ENCODE measurements at regions not wholly inside any gene's neighbourhood (a gene's known extent, or its start where the extent isn't known, plus 50 kb on each side); places are given as distances from the start of the nearest gene placed in this dataset.

GRCh38 chr1:90187323-90187585 lies 192.3 kb downstream of the ZNF326 start:
- FAIRE-seq (no peak), DNase-seq (ENCODE audit: insufficient read length, low spot score) (no peak)
- TF ChIP-seq TAF1 (IDR thresholded peaks at IDR 0.05; ENCODE audit: low read depth, low read length), result no peak
- TF ChIP-seq POLR2A (IDR thresholded peaks at IDR 0.05; ENCODE audit: low read depth, low read length), result no peak
- TF ChIP-seq POU2F2 (IDR thresholded peaks at IDR 0.05; ENCODE audit: low read depth, low read length), result no peak
- no peak for TF ChIP-seq POLR2AphosphoS5 (IDR thresholded peaks at IDR 0.05; ENCODE audit: low read depth, low read length)
- no peak for TF ChIP-seq PAX5 (IDR thresholded peaks at IDR 0.05; ENCODE audit: insufficient read depth, low read length, severe bottlenecking)
- TF ChIP-seq SPI1 (IDR thresholded peaks at IDR 0.05; ENCODE audit: low read depth, low read length), result no peak

- TF ChIP-seq POU2F2 (IDR thresholded peaks at IDR 0.05; ENCODE audit: low read depth, low read length) (no peak), SPI1 (IDR thresholded peaks at IDR 0.05; ENCODE audit: low read depth, low read length) (no peak), TAF1 (IDR thresholded peaks at IDR 0.05; ENCODE audit: low read depth, low read length) (no peak), POLR2AphosphoS5 (IDR thresholded peaks at IDR 0.05; ENCODE audit: low read depth, low read length) (no peak), POLR2A (IDR thresholded peaks at IDR 0.05; ENCODE audit: low read depth, low read length) (no peak), PAX5 (IDR thresholded peaks at IDR 0.05; ENCODE audit: insufficient read depth, low read length, severe bottlenecking) (no peak)
- FAIRE-seq, result no peak
- no peak for DNase-seq (ENCODE audit: insufficient read length, low spot score)
Observed at GRCh38 chr1:90186506-90187322, 191.8 kb downstream of the ZNF326 start.

- TF ChIP-seq PAX5 (IDR thresholded peaks at IDR 0.05; ENCODE audit: insufficient read depth, low read length, severe bottlenecking) (no peak), POLR2AphosphoS5 (IDR thresholded peaks at IDR 0.05; ENCODE audit: low read depth, low read length) (no peak), TAF1 (IDR thresholded peaks at IDR 0.05; ENCODE audit: low read depth, low read length) (no peak), POU2F2 (IDR thresholded peaks at IDR 0.05; ENCODE audit: low read depth, low read length) (no peak), POLR2A (IDR thresholded peaks at IDR 0.05; ENCODE audit: low read depth, low read length) (no peak), SPI1 (IDR thresholded peaks at IDR 0.05; ENCODE audit: low read depth, low read length) (no peak)
- DNase-seq (ENCODE audit: insufficient read length, low spot score) (no peak), FAIRE-seq (no peak)
Observed at GRCh38 chr1:90176530-90176929, 181.6 kb downstream of the ZNF326 start.

GRCh38 chr1:90175490-90176167 lies 180.7 kb downstream of the ZNF326 start:
- TF ChIP-seq POLR2AphosphoS5 (IDR thresholded peaks at IDR 0.05; ENCODE audit: low read depth, low read length), result no peak
- no peak for TF ChIP-seq POLR2A (IDR thresholded peaks at IDR 0.05; ENCODE audit: low read depth, low read length)
- TF ChIP-seq PAX5 (IDR thresholded peaks at IDR 0.05; ENCODE audit: insufficient read depth, low read length, severe bottlenecking), result no peak
- no peak for TF ChIP-seq SPI1 (IDR thresholded peaks at IDR 0.05; ENCODE audit: low read depth, low read length)
- TF ChIP-seq TAF1 (IDR thresholded peaks at IDR 0.05; ENCODE audit: low read depth, low read length), result no peak
- no peak for TF ChIP-seq POU2F2 (IDR thresholded peaks at IDR 0.05; ENCODE audit: low read depth, low read length)
- DNase-seq (ENCODE audit: insufficient read length, low spot score), result no peak
- FAIRE-seq, result no peak

GRCh38 chr1:90174246-90174645 lies 179.3 kb downstream of the ZNF326 start:
- FAIRE-seq (no peak), DNase-seq (ENCODE audit: insufficient read length, low spot score) (no peak)
- no peak for TF ChIP-seq POLR2A (IDR thresholded peaks at IDR 0.05; ENCODE audit: low read depth, low read length)
- TF ChIP-seq TAF1 (IDR thresholded peaks at IDR 0.05; ENCODE audit: low read depth, low read length), result no peak
- no peak for TF ChIP-seq POLR2AphosphoS5 (IDR thresholded peaks at IDR 0.05; ENCODE audit: low read depth, low read length)
- TF ChIP-seq PAX5 (IDR thresholded peaks at IDR 0.05; ENCODE audit: insufficient read depth, low read length, severe bottlenecking), result no peak
- no peak for TF ChIP-seq POU2F2 (IDR thresholded peaks at IDR 0.05; ENCODE audit: low read depth, low read length)
- no peak for TF ChIP-seq SPI1 (IDR thresholded peaks at IDR 0.05; ENCODE audit: low read depth, low read length)

GRCh38 chr1:90162216-90162615 lies 167.3 kb downstream of the ZNF326 start:
- FAIRE-seq, result no peak
- TF ChIP-seq POLR2A (IDR thresholded peaks at IDR 0.05; ENCODE audit: low read depth, low read length) (no peak), POU2F2 (IDR thresholded peaks at IDR 0.05; ENCODE audit: low read depth, low read length) (no peak), TAF1 (IDR thresholded peaks at IDR 0.05; ENCODE audit: low read depth, low read length) (no peak), POLR2AphosphoS5 (IDR thresholded peaks at IDR 0.05; ENCODE audit: low read depth, low read length) (no peak), PAX5 (IDR thresholded peaks at IDR 0.05; ENCODE audit: insufficient read depth, low read length, severe bottlenecking) (no peak), SPI1 (IDR thresholded peaks at IDR 0.05; ENCODE audit: low read depth, low read length) (no peak)
- DNase-seq (ENCODE audit: insufficient read length, low spot score), result no peak

- FAIRE-seq, result no peak
- DNase-seq (ENCODE audit: insufficient read length, low spot score), result no peak
- TF ChIP-seq SPI1 (IDR thresholded peaks at IDR 0.05; ENCODE audit: low read depth, low read length) (no peak), POU2F2 (IDR thresholded peaks at IDR 0.05; ENCODE audit: low read depth, low read length) (no peak), POLR2AphosphoS5 (IDR thresholded peaks at IDR 0.05; ENCODE audit: low read depth, low read length) (no peak), POLR2A (IDR thresholded peaks at IDR 0.05; ENCODE audit: low read depth, low read length) (no peak), PAX5 (IDR thresholded peaks at IDR 0.05; ENCODE audit: insufficient read depth, low read length, severe bottlenecking) (no peak), TAF1 (IDR thresholded peaks at IDR 0.05; ENCODE audit: low read depth, low read length) (no peak)
Observed at GRCh38 chr1:90161625-90162024, 166.7 kb downstream of the ZNF326 start.

- TF ChIP-seq SPI1 (IDR thresholded peaks at IDR 0.05; ENCODE audit: low read depth, low read length), result no peak
- TF ChIP-seq PAX5 (IDR thresholded peaks at IDR 0.05; ENCODE audit: insufficient read depth, low read length, severe bottlenecking), result no peak
- TF ChIP-seq TAF1 (IDR thresholded peaks at IDR 0.05; ENCODE audit: low read depth, low read length), result no peak
- no peak for TF ChIP-seq POU2F2 (IDR thresholded peaks at IDR 0.05; ENCODE audit: low read depth, low read length)
- TF ChIP-seq POLR2A (IDR thresholded peaks at IDR 0.05; ENCODE audit: low read depth, low read length), result no peak
- no peak for TF ChIP-seq POLR2AphosphoS5 (IDR thresholded peaks at IDR 0.05; ENCODE audit: low read depth, low read length)
- DNase-seq (ENCODE audit: insufficient read length, low spot score) (no peak), FAIRE-seq (no peak)
Observed at GRCh38 chr1:90155721-90156487, 161.0 kb downstream of the ZNF326 start.

GRCh38 chr1:90154711-90155110 lies 159.8 kb downstream of the ZNF326 start:
- TF ChIP-seq SPI1 (IDR thresholded peaks at IDR 0.05; ENCODE audit: low read depth, low read length) (no peak), POU2F2 (IDR thresholded peaks at IDR 0.05; ENCODE audit: low read depth, low read length) (no peak), POLR2A (IDR thresholded peaks at IDR 0.05; ENCODE audit: low read depth, low read length) (no peak), TAF1 (IDR thresholded peaks at IDR 0.05; ENCODE audit: low read depth, low read length) (no peak), POLR2AphosphoS5 (IDR thresholded peaks at IDR 0.05; ENCODE audit: low read depth, low read length) (no peak), PAX5 (IDR thresholded peaks at IDR 0.05; ENCODE audit: insufficient read depth, low read length, severe bottlenecking) (no peak)
- DNase-seq (ENCODE audit: insufficient read length, low spot score), result no peak
- FAIRE-seq, result no peak
